ENCODE measurements at regions not wholly inside any gene's neighbourhood (a gene's known extent, or its start where the extent isn't known, plus 50 kb on each side); places are given as distances from the start of the nearest gene placed in this dataset.
A peak's percentile ranks its signal among the peaks of the same experiment; 100 is the strongest.

- Histone ChIP-seq H3K9ac (ENCODE audit: low read depth, low read length) (no peak overlapping the region), H3K9me3 (ENCODE audit: control insufficient read depth, insufficient read depth, low read length) (no peaks in the 10 kb centered on the region), H3K27me3 (ENCODE audit: control insufficient read depth, insufficient read depth, low read length) (no peaks in the 10 kb centered on the region), H3K4me1 (ENCODE audit: control insufficient read depth, insufficient read depth, low read length) (peaks cover 19% of the 10 kb centered on the region), H3K27ac (ENCODE audit: low read depth, low read length) (no peak overlapping the region), H3K36me3 (ENCODE audit: control insufficient read depth, insufficient read depth, low read length) (no peaks in the 10 kb centered on the region), H3K4me3 (ENCODE audit: low read depth, low read length) (no peak overlapping the region)
Observed at GRCh38 chr2:223537115-223537514, 65.0 kb downstream of the SCG2 start.

GRCh38 chr2:223537651-223538601 is 64.2 kb downstream of the SCG2 start:
- peak overlapping the region; percentile 21 for H3K27ac ChIP-seq (ENCODE audit: low read depth, low read length)
- H3K9ac ChIP-seq (ENCODE audit: low read depth, low read length): no peak overlapping the region
- no peaks in the 10 kb centered on the region for H3K27me3 ChIP-seq (ENCODE audit: control insufficient read depth, insufficient read depth, low read length)
- H3K36me3 ChIP-seq (ENCODE audit: control insufficient read depth, insufficient read depth, low read length): no peaks in the 10 kb centered on the region
- H3K4me1 ChIP-seq (ENCODE audit: control insufficient read depth, insufficient read depth, low read length): peaks cover 19% of the 10 kb centered on the region
- no peaks in the 10 kb centered on the region for H3K9me3 ChIP-seq (ENCODE audit: control insufficient read depth, insufficient read depth, low read length)
- H3K4me3 ChIP-seq (ENCODE audit: low read depth, low read length): no peak overlapping the region

- H3K9me3 ChIP-seq (ENCODE audit: control insufficient read depth, insufficient read depth, low read length): no peaks in the 10 kb centered on the region
- H3K4me3 ChIP-seq (ENCODE audit: low read depth, low read length): no peak overlapping the region
- no peak overlapping the region for H3K27ac ChIP-seq (ENCODE audit: low read depth, low read length)
- no peaks in the 10 kb centered on the region for H3K27me3 ChIP-seq (ENCODE audit: control insufficient read depth, insufficient read depth, low read length)
- no peak overlapping the region for H3K9ac ChIP-seq (ENCODE audit: low read depth, low read length)
- H3K36me3 ChIP-seq (ENCODE audit: control insufficient read depth, insufficient read depth, low read length): no peaks in the 10 kb centered on the region
- H3K4me1 ChIP-seq (ENCODE audit: control insufficient read depth, insufficient read depth, low read length): peaks cover 19% of the 10 kb centered on the region
Observed at GRCh38 chr2:223538920-223539440, 63.2 kb downstream of the SCG2 start.

- no peaks in the 10 kb centered on the region for H3K27me3 ChIP-seq (ENCODE audit: control insufficient read depth, insufficient read depth, low read length)
- no peak overlapping the region for H3K9ac ChIP-seq (ENCODE audit: low read depth, low read length)
- H3K36me3 ChIP-seq (ENCODE audit: control insufficient read depth, insufficient read depth, low read length): no peaks in the 10 kb centered on the region
- no peak overlapping the region for H3K27ac ChIP-seq (ENCODE audit: low read depth, low read length)
- peaks cover 19% of the 10 kb centered on the region for H3K4me1 ChIP-seq (ENCODE audit: control insufficient read depth, insufficient read depth, low read length)
- H3K4me3 ChIP-seq (ENCODE audit: low read depth, low read length): no peak overlapping the region
- no peaks in the 10 kb centered on the region for H3K9me3 ChIP-seq (ENCODE audit: control insufficient read depth, insufficient read depth, low read length)
Observed at GRCh38 chr2:223541546-223541945, 60.6 kb downstream of the SCG2 start.

- Histone ChIP-seq H3K4me3 (ENCODE audit: low read depth, low read length) (no peak overlapping the region), H3K9me3 (ENCODE audit: control insufficient read depth, insufficient read depth, low read length) (no peaks in the 10 kb centered on the region), H3K9ac (ENCODE audit: low read depth, low read length) (no peak overlapping the region), H3K27ac (ENCODE audit: low read depth, low read length) (no peak overlapping the region), H3K4me1 (ENCODE audit: control insufficient read depth, insufficient read depth, low read length) (peaks cover 17% of the 10 kb centered on the region), H3K27me3 (ENCODE audit: control insufficient read depth, insufficient read depth, low read length) (no peaks in the 10 kb centered on the region), H3K36me3 (ENCODE audit: control insufficient read depth, insufficient read depth, low read length) (no peaks in the 10 kb centered on the region)
Observed at GRCh38 chr2:223542501-223542900, 59.7 kb downstream of the SCG2 start.

- Histone ChIP-seq H3K9me3 (ENCODE audit: control insufficient read depth, insufficient read depth, low read length) (no peaks in the 10 kb centered on the region), H3K27me3 (ENCODE audit: control insufficient read depth, insufficient read depth, low read length) (no peaks in the 10 kb centered on the region), H3K4me1 (ENCODE audit: control insufficient read depth, insufficient read depth, low read length) (no peaks in the 10 kb centered on the region), H3K9ac (ENCODE audit: low read depth, low read length) (no peak overlapping the region), H3K4me3 (ENCODE audit: low read depth, low read length) (no peak overlapping the region), H3K36me3 (ENCODE audit: control insufficient read depth, insufficient read depth, low read length) (no peaks in the 10 kb centered on the region), H3K27ac (ENCODE audit: low read depth, low read length) (no peak overlapping the region)
Observed at GRCh38 chr2:223545406-223545805, 56.8 kb downstream of the SCG2 start.

- Histone ChIP-seq H3K36me3 (ENCODE audit: control insufficient read depth, insufficient read depth, low read length) (no peaks in the 10 kb centered on the region), H3K9me3 (ENCODE audit: control insufficient read depth, insufficient read depth, low read length) (no peaks in the 10 kb centered on the region), H3K27ac (ENCODE audit: low read depth, low read length) (no peak overlapping the region), H3K4me1 (ENCODE audit: control insufficient read depth, insufficient read depth, low read length) (no peaks in the 10 kb centered on the region), H3K4me3 (ENCODE audit: low read depth, low read length) (no peak overlapping the region), H3K27me3 (ENCODE audit: control insufficient read depth, insufficient read depth, low read length) (no peaks in the 10 kb centered on the region), H3K9ac (ENCODE audit: low read depth, low read length) (no peak overlapping the region)
Observed at GRCh38 chr2:223545830-223546229, 56.3 kb downstream of the SCG2 start.
